Hypothalamus (tissue), 51 donors: ENCODE measurements at regions not wholly inside any gene's neighbourhood (a gene's known extent, or its start where the extent isn't known, plus 50 kb on each side); places are given as distances from the start of the nearest gene placed in this dataset.

ENCODE experiments used
- DNase-seq, 51 donors: peaks; one replicate each; lab custom pipeline; 2025; lab: John Stamatoyannopoulos, UW

- DNase-seq: no peak
Observed at GRCh38 chr2:71939588-71940535, 207.8 kb downstream of the CYP26B1 start.

- DNase-seq: no peak
Observed at GRCh38 chr2:71938659-71939587, 208.7 kb downstream of the CYP26B1 start.

DNA sequence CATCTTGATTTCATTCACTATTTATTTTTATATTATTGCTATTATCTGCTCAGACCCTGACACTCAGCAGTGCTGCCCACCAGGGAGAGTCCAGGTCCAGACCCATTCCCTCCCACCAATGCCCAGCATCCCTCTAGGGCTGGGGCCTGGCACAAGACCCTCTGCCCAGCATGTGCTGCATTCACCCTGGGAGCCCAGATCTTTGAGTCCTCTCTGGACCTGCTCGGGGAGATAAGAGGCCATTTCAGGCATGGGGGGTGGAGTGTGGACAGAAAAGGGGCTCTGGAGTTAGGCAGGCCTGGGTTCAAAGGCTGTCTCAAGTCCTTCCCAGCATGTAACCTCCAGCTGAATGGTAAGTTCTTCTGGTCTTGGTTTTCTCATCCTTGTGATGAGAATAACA is 209.6 kb downstream of the CYP26B1 start:
- DNase-seq: no peak

GRCh38 chr2:71937396-71937795 is 210.3 kb downstream of the CYP26B1 start:
- no peak for DNase-seq

DNA sequence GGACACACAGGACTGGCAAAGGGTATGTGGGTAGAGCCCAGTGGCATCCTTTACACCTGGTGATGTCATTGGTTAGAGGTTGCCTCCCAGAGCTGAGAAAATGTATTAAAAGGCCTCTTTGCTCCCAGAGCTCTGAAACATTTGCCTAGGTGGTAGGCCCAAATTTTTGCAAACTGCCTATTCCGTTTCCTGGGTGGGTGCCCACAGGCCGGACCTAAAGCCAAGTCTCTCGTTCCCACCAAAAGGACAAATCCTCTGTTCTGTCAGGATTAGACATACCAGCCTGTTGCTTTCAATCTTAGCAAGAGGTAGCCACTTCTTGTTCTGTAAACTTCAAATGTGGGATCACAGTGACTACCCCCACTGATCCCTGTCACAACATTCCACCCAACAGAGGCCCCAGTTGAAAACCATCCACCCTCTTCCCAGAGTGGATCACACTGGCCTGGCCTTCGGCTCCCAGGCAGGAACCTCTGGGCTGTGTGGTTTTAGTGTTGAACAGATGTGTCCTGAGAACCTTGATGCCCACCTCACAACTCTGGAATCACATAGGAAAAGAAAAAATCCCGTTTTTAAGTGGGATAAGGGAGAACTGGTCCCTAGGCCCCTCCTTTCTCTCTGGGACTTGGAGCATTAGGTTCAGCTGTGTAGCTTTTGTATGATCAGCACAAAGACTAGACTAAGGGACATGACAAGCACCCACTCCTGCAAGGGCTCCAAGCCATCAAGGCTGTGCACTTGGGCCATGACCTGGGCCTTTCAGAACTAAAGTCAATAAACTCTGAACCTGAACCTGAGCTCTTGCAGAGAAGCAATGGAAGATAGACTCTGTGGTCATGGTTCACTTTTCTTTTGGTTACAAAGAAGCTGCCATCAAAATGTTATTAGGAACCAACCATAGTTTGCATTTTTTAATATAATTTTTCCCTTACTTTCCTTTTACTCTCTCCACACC is 211.3 kb downstream of the CYP26B1 start:
- no peak for DNase-seq

DNA sequence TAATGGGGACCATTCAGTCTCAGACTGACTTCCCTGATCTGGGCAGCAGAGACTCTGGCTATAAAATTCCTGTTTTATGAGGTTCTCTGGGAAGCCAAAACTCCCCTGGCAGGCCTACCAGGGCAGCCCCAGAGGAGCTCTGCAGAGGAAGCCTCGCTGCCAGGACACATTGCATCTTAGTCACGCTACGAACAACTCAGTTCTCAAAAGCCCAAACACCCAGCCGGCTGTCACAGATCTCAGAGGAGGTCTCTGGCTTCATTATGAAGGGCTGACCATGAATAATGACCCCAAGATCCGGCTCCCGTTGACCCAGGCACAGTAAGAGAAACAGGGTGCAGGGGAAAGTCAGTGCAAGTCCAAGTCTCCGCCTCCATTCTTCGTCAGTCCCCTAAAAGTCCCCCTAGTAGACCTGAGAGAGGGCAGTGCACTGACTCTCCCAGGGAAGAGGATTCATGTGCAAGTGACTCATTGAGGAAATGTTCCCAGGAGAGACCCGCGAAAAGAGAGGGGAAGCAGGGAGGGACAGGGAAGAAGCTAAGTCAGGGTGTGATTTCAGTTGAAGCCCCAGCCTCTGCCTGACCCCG is 212.3 kb downstream of the CYP26B1 start:
- no peak for DNase-seq

- DNase-seq: no peak
Observed at GRCh38 chr2:71934595-71935261, 212.9 kb downstream of the CYP26B1 start.

DNA sequence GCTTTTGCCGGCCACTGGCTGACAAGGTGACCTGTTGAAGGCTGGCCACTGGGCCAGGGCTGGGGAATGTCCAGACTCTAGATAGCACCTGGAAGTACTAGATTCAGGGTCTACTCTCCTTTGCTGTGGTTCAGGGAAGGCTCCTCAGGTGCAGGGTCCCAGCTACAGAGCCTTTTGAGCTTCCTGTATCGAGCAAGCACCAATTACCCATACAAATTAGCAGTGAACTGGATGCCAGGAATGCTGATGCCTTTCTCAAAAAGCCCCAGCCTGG is 213.4 kb downstream of the CYP26B1 start:
- no peak for DNase-seq

DNA sequence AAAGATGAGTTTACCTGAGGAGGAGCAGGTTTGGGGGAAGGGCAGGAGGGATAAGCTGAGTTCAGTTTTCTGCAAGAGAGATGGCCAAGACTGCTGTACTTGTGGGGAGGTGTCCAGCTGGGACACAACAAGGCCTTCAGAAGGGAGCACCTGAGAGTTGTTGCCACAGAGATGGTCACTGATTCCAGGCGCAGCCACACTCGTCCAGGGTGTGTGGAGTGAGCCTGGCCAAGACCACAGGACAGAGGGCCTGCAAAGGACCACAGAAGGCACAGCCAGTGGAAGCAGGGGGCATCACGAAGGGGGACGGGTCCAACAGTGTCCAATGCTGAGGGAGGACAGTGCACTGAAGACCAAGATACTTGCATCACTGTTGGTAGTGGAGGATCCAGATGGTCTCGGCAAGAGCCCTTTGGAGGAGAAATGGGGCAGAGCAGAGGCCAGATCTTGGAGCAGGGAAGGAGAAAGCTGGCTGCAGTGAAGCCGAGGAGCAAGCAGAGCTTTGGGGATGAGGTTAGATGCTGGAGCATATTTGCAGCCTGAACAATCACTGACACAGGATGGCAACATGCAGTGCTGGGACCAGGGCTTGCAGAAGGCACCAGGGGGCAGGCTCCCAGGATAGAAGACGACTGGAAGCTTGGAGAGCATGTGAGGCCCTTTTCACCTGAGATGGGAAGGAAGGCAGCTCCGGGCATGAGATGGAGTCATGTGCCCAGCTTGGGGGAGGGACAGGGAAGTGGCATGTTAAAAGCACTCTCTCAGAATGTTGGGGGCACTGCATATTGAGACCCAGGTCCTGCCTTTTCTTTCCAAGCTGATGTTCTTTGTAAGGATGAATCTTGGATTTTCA is 214.0 kb downstream of the CYP26B1 start:
- DNase-seq: no peak

DNA sequence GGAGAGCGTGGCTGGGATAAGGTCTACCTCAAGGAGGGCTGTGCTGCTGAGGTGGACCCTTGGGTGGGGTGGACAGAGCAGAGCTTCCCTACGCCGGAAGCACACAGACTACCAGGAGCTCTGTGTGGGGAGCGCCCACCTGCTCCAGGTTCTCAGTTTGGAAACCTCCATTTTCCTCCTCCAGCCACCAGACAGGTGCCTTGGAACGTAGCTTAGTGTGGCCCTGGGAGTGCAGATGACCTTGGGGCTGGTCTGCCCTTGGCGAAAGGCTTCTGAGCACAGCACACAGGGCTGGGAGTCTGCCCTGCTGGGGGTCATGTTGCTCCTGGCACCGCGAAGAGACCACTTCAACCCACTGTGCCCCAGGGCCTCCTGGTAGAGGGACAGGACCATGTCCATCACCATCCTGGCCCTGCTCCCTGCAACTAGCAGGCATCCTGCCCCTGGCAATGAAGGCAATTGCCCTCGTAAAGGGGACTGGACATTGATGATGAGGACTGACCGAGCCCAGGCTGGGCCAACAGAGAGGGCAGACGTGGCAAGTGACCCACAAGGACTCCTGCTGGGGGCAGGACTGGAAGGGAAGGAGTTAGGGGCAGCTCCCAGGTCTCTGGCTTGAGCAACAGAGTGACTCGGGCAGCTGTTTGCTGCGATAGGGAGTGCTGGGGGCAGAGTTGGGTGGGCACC is 214.7 kb downstream of the CYP26B1 start:
- DNase-seq: no peak

DNA sequence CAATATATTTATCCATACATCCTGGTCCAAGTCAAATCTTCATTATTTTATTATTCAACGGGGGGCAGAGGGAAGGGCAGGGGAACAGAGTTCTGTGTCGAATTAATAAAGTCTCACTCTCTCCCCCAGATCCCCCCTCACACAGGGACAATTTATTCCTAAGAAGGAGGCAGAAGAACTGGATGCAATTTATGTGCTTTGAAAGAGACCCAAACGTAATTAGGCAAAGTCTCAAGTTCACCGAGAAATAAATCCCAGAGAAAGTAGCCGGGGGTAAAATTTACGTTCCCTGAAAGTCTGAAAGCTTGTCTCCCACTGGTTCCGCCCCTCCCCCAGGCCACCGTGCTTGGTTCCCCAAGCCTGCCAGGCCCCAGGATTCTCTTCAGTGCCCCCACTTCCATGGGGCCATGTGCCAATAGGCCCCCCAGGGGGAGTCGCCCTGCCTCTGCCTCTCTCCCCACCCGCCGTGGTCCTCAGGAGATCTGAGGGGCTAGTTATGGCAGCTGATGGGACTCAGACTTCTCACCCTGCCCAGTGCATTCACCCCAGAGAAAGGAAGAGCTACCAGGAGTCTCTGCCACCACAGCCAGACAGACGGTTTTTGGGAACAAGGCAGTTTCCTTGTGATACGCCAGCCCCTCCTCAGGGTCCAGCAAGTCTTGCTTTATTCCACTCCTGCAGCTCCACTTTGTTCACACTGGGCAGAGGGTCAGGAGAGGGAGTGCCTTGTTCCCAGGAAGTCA is 215.5 kb downstream of the CYP26B1 start:
- DNase-seq: no peak

GRCh38 chr2:71930049-71930681 is 217.5 kb downstream of the CYP26B1 start:
- peak in 2 of 51 donors; percentile 4 to 11 for DNase-seq

DNA sequence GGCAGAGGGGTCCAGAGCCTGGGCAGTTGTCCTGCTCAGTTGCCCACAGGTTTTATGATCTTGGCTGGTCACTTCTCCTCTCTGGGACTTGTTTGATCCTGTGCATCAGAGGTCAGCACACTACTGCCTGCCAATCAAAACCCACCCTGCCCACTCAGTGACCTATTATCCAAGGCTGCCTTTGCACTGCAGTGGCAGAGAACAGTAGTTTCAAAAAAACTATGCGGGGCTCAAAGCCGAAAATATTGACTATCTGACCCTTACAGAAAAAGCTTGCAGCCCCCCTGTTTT is 218.2 kb downstream of the CYP26B1 start:
- DNase-seq: no peak

DNA sequence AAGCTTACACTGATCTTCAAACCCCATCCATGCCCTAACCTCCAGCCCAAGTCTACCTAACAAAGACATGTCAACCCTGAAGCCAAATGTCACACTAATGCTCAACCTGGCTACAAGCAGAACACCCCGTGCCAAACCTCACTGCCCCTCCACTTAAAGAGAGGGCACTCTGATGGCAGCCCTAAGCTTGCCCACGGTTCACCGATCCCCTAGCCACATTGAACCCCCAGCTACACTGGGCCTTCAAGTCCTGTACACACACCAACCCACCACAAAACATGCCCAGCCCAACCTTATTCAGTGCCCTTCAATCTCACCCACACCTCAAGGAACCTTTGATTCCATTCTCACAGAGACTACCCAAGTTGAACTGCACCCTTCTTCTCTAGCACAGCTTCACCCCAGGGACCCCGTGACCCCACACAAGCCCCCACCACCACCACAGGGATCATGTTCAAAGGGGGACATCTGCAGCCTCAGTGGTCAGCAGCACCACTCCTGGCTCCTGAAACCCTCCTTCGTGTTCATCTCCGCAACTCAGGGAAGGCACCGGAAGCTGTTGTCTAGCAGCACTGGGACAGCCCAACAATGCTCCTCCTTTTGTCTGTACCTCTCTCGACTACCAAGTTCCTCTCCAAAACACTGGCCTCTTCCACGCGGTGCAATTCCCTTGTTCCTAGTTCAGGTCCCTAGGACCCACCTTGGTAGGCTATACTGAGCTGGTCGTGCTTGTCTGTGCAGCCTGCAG is 218.8 kb downstream of the CYP26B1 start:
- no peak for DNase-seq

DNA sequence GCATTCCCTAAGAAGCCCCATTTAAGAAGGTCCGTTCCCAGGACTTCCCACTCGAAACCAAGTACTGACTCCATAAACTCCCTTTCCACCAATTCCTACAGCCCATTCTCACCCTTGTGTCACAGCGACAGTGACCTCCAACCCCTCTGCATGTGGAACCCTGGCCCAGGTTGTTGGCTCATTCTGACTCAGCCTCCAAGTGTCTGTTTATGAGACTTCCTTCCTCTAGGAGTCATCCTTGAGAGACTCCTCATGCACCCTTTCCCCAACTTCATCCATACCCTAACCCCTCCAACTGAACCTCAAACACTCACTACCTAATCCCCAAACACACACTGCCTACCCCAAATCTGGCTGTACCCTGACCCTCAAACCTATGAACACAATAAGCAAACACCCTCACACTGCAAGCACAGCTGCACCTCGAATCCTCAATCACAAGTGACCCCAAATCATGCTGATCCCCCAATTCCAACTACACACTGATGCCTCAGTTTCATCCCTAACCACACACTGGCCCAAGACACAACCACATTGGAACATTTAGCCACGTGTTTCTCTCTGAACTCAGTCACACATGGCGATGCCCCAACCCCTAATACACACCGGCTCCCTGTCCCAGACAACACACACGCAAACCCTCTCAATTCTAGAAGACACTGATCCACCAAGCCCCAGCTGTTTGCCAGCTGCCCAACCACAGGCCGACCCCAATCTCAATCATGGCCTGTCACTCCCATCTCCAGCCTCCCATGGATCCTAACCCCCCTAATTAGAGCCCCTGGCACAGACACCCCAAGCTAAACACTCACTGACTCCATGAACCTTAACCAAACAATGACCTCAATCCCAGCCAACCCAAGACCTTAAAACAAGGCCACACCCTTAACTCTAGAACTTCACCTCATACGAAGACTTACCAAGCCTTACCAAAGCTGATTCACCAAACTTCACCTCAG is 219.6 kb downstream of the CYP26B1 start:
- no peak for DNase-seq
